Bronchial epithelial cell (primary cell): ENCODE measurements at regions not wholly inside any gene's neighbourhood (a gene's known extent, or its start where the extent isn't known, plus 50 kb on each side); places are given as distances from the start of the nearest gene placed in this dataset.

ENCODE experiments used
- DNase-seq: peaks from one replicate; pipeline ENCODE4 v3.0.0-alpha.2; 2010; ENCODE audit warnings: low read depth
- FAIRE-seq: peaks from 2 replicates; lab custom pipeline; 2011; peaks lifted over from hg19 to GRCh38; lab: Jason Lieb, UNC
- H3K27me3 ChIP-seq: 2 replicates; pipeline ENCODE4 v1.5.1; 2011; ENCODE audit warnings: low read length; ENCODE audit not compliant: control insufficient read depth, insufficient read depth
- H3K36me3 ChIP-seq: 2 replicates; pipeline ENCODE4 v1.5.1; 2011; ENCODE audit warnings: low read length; ENCODE audit not compliant: control insufficient read depth, insufficient read depth
- H3K4me3 ChIP-seq: 2 replicates; pipeline ENCODE4 v1.5.1; 2011; ENCODE audit warnings: mild to moderate bottlenecking, low read depth, low read length, control low read depth
- CTCF ChIP-seq: IDR thresholded peaks from 2 replicates; pipeline ENCODE4 v1.5.1; 2011; ENCODE audit warnings: mild to moderate bottlenecking, moderate library complexity, low read length, control low read depth, inconsistent platforms; ENCODE audit not compliant: insufficient read depth, severe bottlenecking

DNA sequence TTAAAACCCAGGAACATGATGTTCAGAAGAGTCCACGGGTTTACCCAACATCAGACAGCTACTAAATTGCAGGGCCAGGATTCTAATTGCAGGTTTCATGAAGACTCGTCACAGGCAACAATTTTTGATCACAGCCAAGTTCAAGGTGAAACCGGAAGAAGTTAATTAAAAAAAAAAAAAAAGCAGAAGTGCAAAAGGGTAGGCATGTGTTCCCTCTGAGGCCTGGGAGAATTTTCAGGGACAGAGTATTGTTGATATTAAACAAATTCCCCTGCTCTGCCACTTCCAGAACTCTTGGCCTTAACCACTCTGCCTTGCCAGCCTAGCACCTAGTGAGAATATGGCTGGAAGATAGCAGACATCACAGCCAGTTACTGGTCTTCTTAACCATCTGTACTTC, 99.4 kb upstream of the TRIB2 start:
- TF ChIP-seq CTCF, result no peak
- no peak for DNase-seq
- no peak overlapping the region for H3K4me3 ChIP-seq
- no peak for FAIRE-seq
- no peaks in the 10 kb centered on the region for H3K36me3 ChIP-seq
- H3K27me3 ChIP-seq, result no peaks in the 10 kb centered on the region

GRCh38 chr2:12617853-12618252, 98.9 kb upstream of the TRIB2 start:
- FAIRE-seq (no peak), DNase-seq (no peak)
- no peak for TF ChIP-seq CTCF
- no peaks in the 10 kb centered on the region for H3K27me3 ChIP-seq
- H3K36me3 ChIP-seq, result no peaks in the 10 kb centered on the region
- no peak overlapping the region for H3K4me3 ChIP-seq

GRCh38 chr2:12618576-12618975, 98.2 kb upstream of the TRIB2 start:
- FAIRE-seq (no peak), DNase-seq (no peak)
- Histone ChIP-seq H3K36me3 (no peaks in the 10 kb centered on the region), H3K4me3 (no peak overlapping the region), H3K27me3 (no peaks in the 10 kb centered on the region)
- no peak for TF ChIP-seq CTCF

DNA sequence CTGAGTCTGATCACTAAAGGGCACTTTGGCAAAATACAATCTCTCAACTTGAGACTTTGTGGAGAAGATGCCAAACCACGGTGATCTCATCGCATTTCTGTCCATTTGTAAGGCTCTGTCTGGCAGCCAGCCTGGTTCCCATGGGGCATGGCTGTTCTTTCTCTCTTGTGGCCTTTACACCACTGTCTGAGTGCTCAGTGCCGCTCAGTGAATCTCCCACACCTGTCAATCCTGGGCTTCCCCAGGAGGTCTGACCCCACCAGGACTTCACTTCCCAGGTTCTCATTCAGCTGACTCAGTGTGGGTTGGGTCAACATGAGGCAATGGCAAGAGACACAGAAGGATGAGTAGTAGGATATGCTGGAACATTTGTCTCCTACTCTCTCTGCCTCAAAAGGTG, 96.8 kb upstream of the TRIB2 start:
- no peak for TF ChIP-seq CTCF
- Histone ChIP-seq H3K36me3 (no peaks in the 10 kb centered on the region), H3K4me3 (no peak overlapping the region), H3K27me3 (no peaks in the 10 kb centered on the region)
- peak; percentile 71 for DNase-seq
- peak; percentile 58 for FAIRE-seq

DNA sequence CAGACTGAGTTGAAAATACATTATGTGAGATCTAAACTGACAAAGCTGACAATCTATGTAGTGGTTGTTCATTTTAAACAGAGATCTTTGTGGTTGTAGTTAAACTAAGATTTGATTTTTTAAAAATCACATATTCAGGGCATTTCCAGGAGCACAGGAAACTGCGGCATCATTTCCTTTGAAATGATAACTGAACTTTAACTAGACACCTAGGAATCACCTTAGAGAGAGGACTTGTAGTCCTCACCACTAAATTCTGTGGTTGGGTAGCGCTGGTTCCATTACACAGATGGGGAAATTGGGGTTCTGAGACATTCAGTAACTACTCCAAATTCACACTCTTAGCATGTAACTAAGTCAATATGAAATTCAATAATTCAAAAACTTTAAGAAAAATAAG, 96.0 kb upstream of the TRIB2 start:
- DNase-seq, result no peak
- no peak for TF ChIP-seq CTCF
- FAIRE-seq, result no peak
- Histone ChIP-seq H3K36me3 (no peaks in the 10 kb centered on the region), H3K4me3 (no peak overlapping the region), H3K27me3 (no peaks in the 10 kb centered on the region)

GRCh38 chr2:12623051-12623450, 93.7 kb upstream of the TRIB2 start:
- no peaks in the 10 kb centered on the region for H3K36me3 ChIP-seq
- TF ChIP-seq CTCF, result no peak
- H3K4me3 ChIP-seq, result no peak overlapping the region
- no peaks in the 10 kb centered on the region for H3K27me3 ChIP-seq
- DNase-seq (no peak), FAIRE-seq (no peak)
